ENCODE measurements at regions not wholly inside any gene's neighbourhood (a gene's known extent, or its start where the extent isn't known, plus 50 kb on each side); places are given as distances from the start of the nearest gene placed in this dataset.
"Not testable (repeated sequence)": the region's sequence is repeated elsewhere in the genome, so short reads cannot be mapped to it uniquely, and the experiment has no call there.

GRCh38 chr18:59980188-59980637 is 80.4 kb downstream of the PMAIP1 start:
- in situ Hi-C loops (cut with MboI; ENCODE audit: low sequenced_read_pairs): loop anchor here (25.0 kb wide), 1 partner anchor 143 kb away; no protein-coding TSS in a partner anchor

DNA sequence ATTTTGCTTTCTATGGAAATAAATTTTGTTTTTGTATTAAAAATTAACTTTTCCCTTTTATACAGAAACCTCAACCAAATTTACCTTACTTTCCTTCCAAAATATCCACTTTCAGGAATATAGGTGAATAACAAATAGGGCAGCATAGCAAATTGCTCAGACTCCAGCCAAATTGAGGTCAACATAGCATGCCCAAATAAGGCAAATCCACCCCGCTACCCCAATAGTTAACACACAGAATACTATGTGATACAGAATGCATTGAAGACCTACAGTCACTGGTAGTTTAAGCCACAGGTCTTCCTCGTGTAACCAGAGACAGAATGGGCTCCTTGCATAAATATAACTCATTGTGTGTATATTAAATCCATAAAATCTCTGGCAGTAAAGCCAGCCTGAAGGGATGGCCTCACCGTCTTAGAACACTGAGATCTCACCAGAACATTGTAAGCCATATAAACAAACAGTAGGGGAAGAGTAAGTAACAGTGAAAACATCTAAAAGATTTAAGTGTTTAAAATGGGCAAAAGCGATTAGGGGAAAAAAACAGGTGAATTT is 72.2 kb downstream of the PMAIP1 start:
- in situ Hi-C loops (cut with MboI; ENCODE audit: low sequenced_read_pairs): no loop called here

DNA sequence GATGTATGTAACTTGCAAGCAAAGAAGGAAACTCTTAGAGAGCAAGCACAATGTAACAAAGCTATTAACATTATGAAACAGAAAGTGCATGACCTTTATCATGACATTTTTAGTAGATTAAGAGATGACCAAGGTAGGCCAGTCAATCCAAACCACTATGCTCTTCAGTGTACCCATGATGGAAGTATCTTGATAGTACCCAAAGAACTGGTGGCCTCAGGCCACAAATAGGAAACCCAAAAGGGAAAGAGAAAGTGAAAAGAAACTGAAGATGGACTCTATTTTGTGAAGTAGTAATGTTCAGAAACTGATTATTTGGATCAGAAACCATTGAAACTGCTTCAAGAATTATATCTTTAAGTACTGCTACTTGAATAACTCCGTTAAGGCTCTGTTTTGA is 71.3 kb downstream of the PMAIP1 start:
- in situ Hi-C loops (cut with MboI; ENCODE audit: low sequenced_read_pairs): not testable (repeated sequence)

DNA sequence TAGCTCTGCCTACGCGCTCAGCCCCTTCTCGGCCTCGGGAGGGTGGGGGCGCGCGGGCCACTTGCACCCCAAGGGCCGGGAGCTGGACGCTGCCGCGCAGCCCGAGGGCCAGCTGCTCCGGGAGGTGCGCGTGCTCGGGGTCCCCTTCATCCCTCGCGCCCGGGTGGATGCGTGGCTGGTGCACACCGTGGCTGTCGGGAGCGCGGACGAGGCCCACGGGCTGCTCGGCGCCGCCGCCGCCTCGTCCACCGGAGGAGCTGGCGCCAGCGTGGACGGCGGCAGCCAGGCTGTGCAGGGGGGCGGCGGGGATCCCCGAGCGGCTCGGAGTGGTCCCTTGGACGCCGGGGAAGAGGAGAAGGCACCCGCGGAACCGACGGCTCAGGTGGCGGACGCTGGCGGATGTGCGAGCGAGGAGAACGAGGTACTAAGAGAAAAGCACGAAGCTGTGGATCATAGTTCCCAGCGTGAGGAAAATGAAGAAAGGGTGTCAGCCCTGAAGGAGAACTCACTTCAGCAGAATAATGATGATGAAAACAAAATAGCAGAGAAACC is 69.8 kb downstream of the PMAIP1 start:
- in situ Hi-C loops (cut with MboI; ENCODE audit: low sequenced_read_pairs): not testable (repeated sequence)

DNA sequence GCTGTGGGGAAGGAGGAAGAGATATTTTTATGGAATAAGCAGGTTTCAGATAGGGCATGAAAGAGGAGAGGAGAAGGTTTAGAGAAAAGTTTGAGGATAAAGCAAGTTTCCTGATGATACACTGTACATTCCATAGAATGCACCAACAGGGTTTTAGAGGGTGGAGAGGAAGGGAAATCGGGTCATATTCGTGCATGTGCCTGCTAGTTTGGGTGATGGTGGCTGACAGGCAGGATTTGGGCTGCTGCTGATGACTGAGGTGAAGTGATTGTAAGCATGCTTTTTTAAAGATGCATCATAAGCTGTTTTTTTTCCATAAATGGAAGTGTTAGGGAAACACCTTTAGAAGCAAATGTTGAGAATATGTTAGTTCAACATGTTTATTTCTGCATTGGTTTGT is 68.8 kb downstream of the PMAIP1 start:
- in situ Hi-C loops (cut with MboI; ENCODE audit: low sequenced_read_pairs): no loop called here

- in situ Hi-C loops (cut with MboI; ENCODE audit: low sequenced_read_pairs): no loop called here
These were observed 68.1 kb downstream of the PMAIP1 start for GRCh38 chr18:59967878-59968277.

DNA sequence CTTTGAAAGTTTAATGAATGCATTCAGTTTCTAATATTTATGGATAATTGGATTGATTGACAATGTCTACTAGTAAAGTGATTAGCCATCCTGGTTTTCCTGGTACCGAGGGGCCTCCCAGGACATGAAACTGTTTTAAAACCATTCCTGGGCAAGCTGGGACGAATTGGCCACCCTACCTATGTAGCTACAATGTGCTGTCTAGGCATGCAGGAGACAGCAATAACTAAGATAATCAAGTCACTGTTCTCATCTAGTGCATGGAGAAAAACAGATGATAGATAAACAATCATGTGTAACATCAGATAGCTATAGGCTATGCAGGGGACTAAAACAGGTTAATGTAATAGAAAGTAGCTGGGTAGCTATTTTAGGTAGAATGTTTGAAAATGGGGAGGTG is 67.1 kb downstream of the PMAIP1 start:
- in situ Hi-C loops (cut with MboI; ENCODE audit: low sequenced_read_pairs): no loop called here

DNA sequence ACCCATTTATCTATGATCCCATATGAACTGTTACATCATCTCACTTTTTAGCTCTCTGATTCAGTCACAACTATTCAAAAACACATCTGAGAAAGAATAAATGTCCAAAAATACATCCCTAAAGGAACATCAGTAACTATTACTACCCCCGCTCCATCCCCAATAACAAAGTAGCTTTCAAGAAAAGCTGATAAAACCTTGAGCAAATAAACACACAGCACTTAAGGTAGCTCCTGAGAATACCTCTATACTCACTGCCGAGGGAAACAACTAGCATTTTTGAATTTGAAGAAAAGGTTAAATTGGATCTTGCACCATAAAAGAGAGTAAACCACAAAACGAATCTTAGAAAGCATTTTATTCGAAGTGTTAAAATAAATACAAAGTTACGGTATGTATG is 63.4 kb downstream of the PMAIP1 start:
- in situ Hi-C loops (cut with MboI; ENCODE audit: low sequenced_read_pairs): no loop called here

GRCh38 chr18:59961070-59961469 is 61.3 kb downstream of the PMAIP1 start:
- in situ Hi-C loops (cut with MboI; ENCODE audit: low sequenced_read_pairs): no loop called here

DNA sequence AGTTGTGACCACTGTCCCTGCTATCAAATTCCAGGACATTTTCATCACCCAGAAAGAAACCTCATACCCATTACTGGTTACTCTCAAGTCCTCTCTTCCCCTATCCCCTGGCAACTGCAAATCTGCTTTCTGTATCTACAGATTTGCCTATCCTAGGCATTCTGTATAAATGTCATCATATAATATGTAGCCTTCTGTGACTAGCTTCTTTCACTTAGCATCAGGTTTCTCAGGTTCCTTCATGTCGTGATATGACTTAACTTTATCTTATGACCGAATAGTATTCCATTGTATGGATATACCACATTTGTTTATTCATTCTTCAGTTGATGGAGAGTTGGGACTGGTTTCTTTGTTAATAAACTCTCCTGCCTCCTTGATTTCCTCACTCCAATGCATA is 60.5 kb downstream of the PMAIP1 start:
- in situ Hi-C loops (cut with MboI; ENCODE audit: low sequenced_read_pairs): no loop called here

- in situ Hi-C loops (cut with MboI; ENCODE audit: low sequenced_read_pairs): no loop called here
These were observed 59.8 kb downstream of the PMAIP1 start for GRCh38 chr18:59959606-59960005.

DNA sequence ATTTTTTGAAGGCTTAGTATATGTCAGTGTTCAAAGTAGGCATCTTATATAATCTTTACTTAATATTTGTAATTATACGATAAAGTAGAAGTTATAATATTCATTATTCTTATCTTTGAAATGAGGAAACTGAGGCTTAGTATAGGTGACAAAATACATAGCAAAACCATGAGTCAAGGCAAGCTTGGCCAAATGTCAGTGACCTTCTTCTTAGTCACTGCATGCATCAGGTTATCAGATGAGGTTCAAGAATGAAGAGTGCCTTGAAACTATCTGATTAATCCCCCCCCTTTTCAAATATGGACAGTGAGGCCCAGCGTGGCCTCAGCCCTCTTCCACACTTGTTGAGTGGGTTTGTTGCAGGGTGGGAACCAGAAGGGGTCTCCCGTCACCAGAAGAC is 59.3 kb downstream of the PMAIP1 start:
- in situ Hi-C loops (cut with MboI; ENCODE audit: low sequenced_read_pairs): no loop called here

- in situ Hi-C loops (cut with MboI; ENCODE audit: low sequenced_read_pairs): no loop called here
These were observed 58.2 kb downstream of the PMAIP1 start for GRCh38 chr18:59957957-59958356.

DNA sequence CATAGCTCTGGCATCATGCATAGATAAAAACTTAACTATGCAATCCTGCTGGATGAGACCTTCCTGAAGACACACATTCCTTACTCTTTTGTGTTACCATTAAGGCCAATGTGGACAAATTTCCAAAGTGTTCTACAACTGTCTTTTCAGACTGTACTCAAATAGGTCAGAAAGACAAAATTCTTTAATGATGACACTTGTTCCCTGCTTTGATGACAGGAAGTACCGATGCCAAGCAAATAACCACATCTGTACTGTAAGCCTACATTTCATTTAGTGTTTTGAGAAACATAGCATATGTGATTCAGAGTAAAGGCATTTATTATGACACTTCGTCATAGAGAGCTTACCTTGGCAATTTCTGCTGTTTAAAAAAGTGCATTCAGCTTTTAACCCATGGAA is 55.0 kb downstream of the PMAIP1 start:
- in situ Hi-C loops (cut with MboI; ENCODE audit: low sequenced_read_pairs): no loop called here

- in situ Hi-C loops (cut with MboI; ENCODE audit: low sequenced_read_pairs): no loop called here
These were observed 54.4 kb downstream of the PMAIP1 start for GRCh38 chr18:59954241-59954640.
